GM23338 (cell line): ENCODE measurements at regions not wholly inside any gene's neighbourhood (a gene's known extent, or its start where the extent isn't known, plus 50 kb on each side); places are given as distances from the start of the nearest gene placed in this dataset.

Experiments
- ATAC-seq: fragments of 200-7000 bp; cut with Tn5 transposase; 3 replicates; pipeline ENCODE4 v1.9.1; 2020
- DNase-seq: peaks from one replicate; pipeline ENCODE4 v3.0.0-alpha.2; 2015; ENCODE audit warnings: low spot score
- H2AFZ ChIP-seq: fragments of 200-600 bp; sonication (generic); 2 replicates; pipeline ENCODE4 v1.8.0; 2016; ENCODE audit warnings: antibody characterized with exemption, mild to moderate bottlenecking, moderate library complexity
- H3F3A ChIP-seq: fragments of 200-600 bp; sonication (generic); replicated peaks from 2 replicates; pipeline ENCODE4 v1.8.0; 2017; ENCODE audit warnings: antibody characterized with exemption, mixed run types, low read depth
- H3K27ac ChIP-seq: fragments of 200-600 bp; sonication (generic); 2 replicates; pipeline ENCODE4 v1.6.1; 2016; ENCODE audit warnings: low read depth
- H3K27me3 ChIP-seq: fragments of 200-600 bp; sonication (generic); 2 replicates; pipeline ENCODE4 v1.8.0; 2016; ENCODE audit warnings: mild to moderate bottlenecking, mixed run types, moderate library complexity; ENCODE audit not compliant: insufficient read depth
- H3K36me3 ChIP-seq: fragments of 200-600 bp; sonication (generic); 2 replicates; pipeline ENCODE4 v1.8.0; 2016; ENCODE audit warnings: mild to moderate bottlenecking; ENCODE audit not compliant: insufficient read depth
- H3K4me1 ChIP-seq: fragments of 200-600 bp; sonication (generic); 2 replicates; pipeline ENCODE4 v1.8.0; 2016; ENCODE audit warnings: mild to moderate bottlenecking, moderate library complexity; ENCODE audit not compliant: insufficient read depth
- H3K4me2 ChIP-seq: fragments of 200-600 bp; sonication (generic); 2 replicates; pipeline ENCODE4 v1.7.1; 2017; ENCODE audit warnings: mixed run types
- H3K4me3 ChIP-seq: fragments of 200-600 bp; sonication (generic); 2 replicates; pipeline ENCODE4 v1.6.1; 2016; ENCODE audit warnings: mixed run types
- H3K79me2 ChIP-seq: fragments of 200-600 bp; sonication (generic); replicated peaks from 2 replicates; pipeline ENCODE4 v1.8.0; 2017; ENCODE audit warnings: mild to moderate bottlenecking; ENCODE audit not compliant: insufficient read depth
- H3K9me2 ChIP-seq: fragments of 200-600 bp; sonication (generic); 2 replicates; pipeline ENCODE4 v1.8.0; 2017; ENCODE audit not compliant: insufficient read depth
- H4K20me1 ChIP-seq: fragments of 200-600 bp; sonication (generic); replicated peaks from 2 replicates; pipeline ENCODE4 v1.8.0; 2017; ENCODE audit warnings: mild to moderate bottlenecking; ENCODE audit not compliant: insufficient read depth
- H3K27ac Mint-ChIP-seq: 2 replicates; pipeline ENCODE4 v1.8.0; 2020; ENCODE audit warnings: inconsistent platforms, mild to moderate bottlenecking, moderate library complexity, mixed read lengths
- H3K27me3 Mint-ChIP-seq: 3 replicates; pipeline ENCODE4 v1.8.0; 2022; ENCODE audit warnings: low read depth, mild to moderate bottlenecking, moderate library complexity, mixed read lengths, inconsistent platforms; ENCODE audit not compliant: insufficient read depth, poor library complexity
- H3K36me3 Mint-ChIP-seq: 3 replicates; pipeline ENCODE4 v1.8.0; 2021; ENCODE audit warnings: low read depth, mild to moderate bottlenecking, inconsistent platforms, moderate library complexity, mixed read lengths
- H3K4me1 Mint-ChIP-seq: 3 replicates; pipeline ENCODE4 v1.8.0; 2020; ENCODE audit warnings: mild to moderate bottlenecking, inconsistent platforms, mixed read lengths
- H3K4me3 Mint-ChIP-seq: 3 replicates; pipeline ENCODE4 v1.8.0; 2021; ENCODE audit warnings: moderate library complexity, mild to moderate bottlenecking, inconsistent platforms, mixed read lengths
- H3K9me3 Mint-ChIP-seq: 3 replicates; pipeline ENCODE4 v1.8.0; 2020; ENCODE audit warnings: moderate library complexity, mild to moderate bottlenecking, inconsistent platforms, mixed read lengths
- CREB1 ChIP-seq: fragments of 250-450 bp; sonication (Bioruptor Pico); IDR thresholded peaks from 2 replicates; pipeline ENCODE4 v1.5.0; 2020; ENCODE audit warnings: low read depth, mild to moderate bottlenecking, moderate library complexity
- ETS1 ChIP-seq: IDR thresholded peaks from 2 replicates; pipeline ENCODE4 v1.6.1; 2016; ENCODE audit warnings: antibody characterized with exemption
- EZH2 ChIP-seq: fragments of 200-600 bp; sonication (generic); IDR thresholded peaks from one replicate; pipeline ENCODE4 v1.8.0; 2017; ENCODE audit warnings: antibody characterized with exemption, mild to moderate bottlenecking, low read depth; ENCODE audit not compliant: unreplicated experiment
- EZH2phosphoT487 ChIP-seq: fragments of 200-600 bp; sonication (generic); IDR thresholded peaks from one replicate; pipeline ENCODE4 v1.8.1; 2018; ENCODE audit warnings: antibody characterized with exemption; ENCODE audit not compliant: unreplicated experiment
- JUNB ChIP-seq: IDR thresholded peaks from one replicate; pipeline ENCODE4 v1.6.1; 2016; ENCODE audit warnings: antibody characterized with exemption; ENCODE audit not compliant: unreplicated experiment
- NANOG ChIP-seq: IDR thresholded peaks from 2 replicates; pipeline ENCODE4 v1.6.1; 2016; ENCODE audit warnings: antibody characterized with exemption, borderline replicate concordance
- POLR2AphosphoS5 ChIP-seq: IDR thresholded peaks from 2 replicates; pipeline ENCODE4 v1.6.1; 2016; ENCODE audit warnings: antibody characterized with exemption, low read depth
- REST ChIP-seq: IDR thresholded peaks from one replicate; pipeline ENCODE4 v1.6.1; 2018; ENCODE audit warnings: antibody characterized with exemption; ENCODE audit not compliant: unreplicated experiment
- STAT1 ChIP-seq: IDR thresholded peaks from one replicate; pipeline ENCODE4 v1.6.1; 2016; ENCODE audit warnings: antibody characterized with exemption; ENCODE audit not compliant: unreplicated experiment
- ZNF114 ChIP-seq: fragments of 250-450 bp; sonication (Bioruptor Pico); IDR thresholded peaks from 2 replicates; pipeline ENCODE4 v1.5.0; 2020; ENCODE audit warnings: mild to moderate bottlenecking, moderate library complexity
- ZNF331 ChIP-seq: fragments of 250-450 bp; sonication (Bioruptor Pico); IDR thresholded peaks from 2 replicates; pipeline ENCODE4 v1.5.0; 2020; ENCODE audit warnings: low read depth, mild to moderate bottlenecking, moderate library complexity
- TF ChIP-seq, protein P1 (sequence below): fragments of 250-450 bp; sonication (Bioruptor Pico); IDR thresholded peaks from 2 replicates; pipeline ENCODE4 v1.5.0; 2020; ENCODE audit warnings: mild to moderate bottlenecking, moderate library complexity
- TF ChIP-seq, protein P2 (sequence below), 2 experiments: fragments of 200-600 bp in 1 of 2; sonication (generic) in 1 of 2; conservative IDR thresholded peaks; 2 replicates each; pipeline versions ENCODE4 v1.5.1 to v1.6.1; 2016 to 2017; ENCODE audit warnings: antibody characterized with exemption in 2 of 2, low read depth in 2 of 2, mild to moderate bottlenecking in 2 of 2, moderate library complexity in 1 of 2

DNA sequence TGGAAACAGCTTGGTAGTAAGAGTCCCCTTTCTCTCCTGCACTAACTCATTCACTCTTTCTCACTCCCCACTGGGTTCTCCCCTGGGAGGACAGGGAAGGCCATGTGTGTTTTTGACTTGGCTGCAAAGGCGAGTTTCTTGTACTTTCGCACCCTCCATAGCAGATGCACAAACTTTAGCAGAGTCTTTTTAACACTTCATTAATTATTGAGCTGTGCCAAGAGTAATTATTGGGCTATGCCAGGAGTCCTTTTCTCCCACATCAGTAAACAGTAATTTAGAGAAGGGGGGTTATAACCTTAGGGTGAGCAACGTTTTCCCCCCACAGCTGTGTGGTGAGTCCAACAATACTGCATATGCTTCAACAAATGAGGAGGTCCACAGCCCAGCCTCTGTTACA, 224.4 kb upstream of the ATP11B start:
- H3K4me1 ChIP-seq = peaks cover 41% of the 10 kb centered on the region
- H3K36me3 Mint-ChIP-seq = no peaks in the 10 kb centered on the region
- H3K36me3 ChIP-seq = no peaks in the 10 kb centered on the region
- peak overlapping the region; percentile 33; the same call in 1 of the 2 replicates for H3K27ac Mint-ChIP-seq
- H2AFZ ChIP-seq = peak overlapping the region; percentile 8; the same call in 1 of the 2 replicates
- no peaks in the 10 kb centered on the region for H3K27me3 ChIP-seq
- H3K4me3 Mint-ChIP-seq = no peak overlapping the region
- no peaks in the 10 kb centered on the region for H3K9me2 ChIP-seq
- DNase-seq = no peak
- H3K79me2 ChIP-seq = no peaks in the 10 kb centered on the region
- H3K4me1 Mint-ChIP-seq = peaks cover 44% of the 10 kb centered on the region
- H3K27me3 Mint-ChIP-seq = peaks cover 2% of the 10 kb centered on the region
- no peak overlapping the region for H3K27ac ChIP-seq
- no peaks in the 10 kb centered on the region for H4K20me1 ChIP-seq
- H3K4me2 ChIP-seq = no peak overlapping the region
- no peak overlapping the region for H3K4me3 ChIP-seq
- no peak for ATAC-seq
- no peaks in the 10 kb centered on the region for H3F3A ChIP-seq
- TF ChIP-seq REST = no peak
- TF ChIP-seq, protein P1, sequence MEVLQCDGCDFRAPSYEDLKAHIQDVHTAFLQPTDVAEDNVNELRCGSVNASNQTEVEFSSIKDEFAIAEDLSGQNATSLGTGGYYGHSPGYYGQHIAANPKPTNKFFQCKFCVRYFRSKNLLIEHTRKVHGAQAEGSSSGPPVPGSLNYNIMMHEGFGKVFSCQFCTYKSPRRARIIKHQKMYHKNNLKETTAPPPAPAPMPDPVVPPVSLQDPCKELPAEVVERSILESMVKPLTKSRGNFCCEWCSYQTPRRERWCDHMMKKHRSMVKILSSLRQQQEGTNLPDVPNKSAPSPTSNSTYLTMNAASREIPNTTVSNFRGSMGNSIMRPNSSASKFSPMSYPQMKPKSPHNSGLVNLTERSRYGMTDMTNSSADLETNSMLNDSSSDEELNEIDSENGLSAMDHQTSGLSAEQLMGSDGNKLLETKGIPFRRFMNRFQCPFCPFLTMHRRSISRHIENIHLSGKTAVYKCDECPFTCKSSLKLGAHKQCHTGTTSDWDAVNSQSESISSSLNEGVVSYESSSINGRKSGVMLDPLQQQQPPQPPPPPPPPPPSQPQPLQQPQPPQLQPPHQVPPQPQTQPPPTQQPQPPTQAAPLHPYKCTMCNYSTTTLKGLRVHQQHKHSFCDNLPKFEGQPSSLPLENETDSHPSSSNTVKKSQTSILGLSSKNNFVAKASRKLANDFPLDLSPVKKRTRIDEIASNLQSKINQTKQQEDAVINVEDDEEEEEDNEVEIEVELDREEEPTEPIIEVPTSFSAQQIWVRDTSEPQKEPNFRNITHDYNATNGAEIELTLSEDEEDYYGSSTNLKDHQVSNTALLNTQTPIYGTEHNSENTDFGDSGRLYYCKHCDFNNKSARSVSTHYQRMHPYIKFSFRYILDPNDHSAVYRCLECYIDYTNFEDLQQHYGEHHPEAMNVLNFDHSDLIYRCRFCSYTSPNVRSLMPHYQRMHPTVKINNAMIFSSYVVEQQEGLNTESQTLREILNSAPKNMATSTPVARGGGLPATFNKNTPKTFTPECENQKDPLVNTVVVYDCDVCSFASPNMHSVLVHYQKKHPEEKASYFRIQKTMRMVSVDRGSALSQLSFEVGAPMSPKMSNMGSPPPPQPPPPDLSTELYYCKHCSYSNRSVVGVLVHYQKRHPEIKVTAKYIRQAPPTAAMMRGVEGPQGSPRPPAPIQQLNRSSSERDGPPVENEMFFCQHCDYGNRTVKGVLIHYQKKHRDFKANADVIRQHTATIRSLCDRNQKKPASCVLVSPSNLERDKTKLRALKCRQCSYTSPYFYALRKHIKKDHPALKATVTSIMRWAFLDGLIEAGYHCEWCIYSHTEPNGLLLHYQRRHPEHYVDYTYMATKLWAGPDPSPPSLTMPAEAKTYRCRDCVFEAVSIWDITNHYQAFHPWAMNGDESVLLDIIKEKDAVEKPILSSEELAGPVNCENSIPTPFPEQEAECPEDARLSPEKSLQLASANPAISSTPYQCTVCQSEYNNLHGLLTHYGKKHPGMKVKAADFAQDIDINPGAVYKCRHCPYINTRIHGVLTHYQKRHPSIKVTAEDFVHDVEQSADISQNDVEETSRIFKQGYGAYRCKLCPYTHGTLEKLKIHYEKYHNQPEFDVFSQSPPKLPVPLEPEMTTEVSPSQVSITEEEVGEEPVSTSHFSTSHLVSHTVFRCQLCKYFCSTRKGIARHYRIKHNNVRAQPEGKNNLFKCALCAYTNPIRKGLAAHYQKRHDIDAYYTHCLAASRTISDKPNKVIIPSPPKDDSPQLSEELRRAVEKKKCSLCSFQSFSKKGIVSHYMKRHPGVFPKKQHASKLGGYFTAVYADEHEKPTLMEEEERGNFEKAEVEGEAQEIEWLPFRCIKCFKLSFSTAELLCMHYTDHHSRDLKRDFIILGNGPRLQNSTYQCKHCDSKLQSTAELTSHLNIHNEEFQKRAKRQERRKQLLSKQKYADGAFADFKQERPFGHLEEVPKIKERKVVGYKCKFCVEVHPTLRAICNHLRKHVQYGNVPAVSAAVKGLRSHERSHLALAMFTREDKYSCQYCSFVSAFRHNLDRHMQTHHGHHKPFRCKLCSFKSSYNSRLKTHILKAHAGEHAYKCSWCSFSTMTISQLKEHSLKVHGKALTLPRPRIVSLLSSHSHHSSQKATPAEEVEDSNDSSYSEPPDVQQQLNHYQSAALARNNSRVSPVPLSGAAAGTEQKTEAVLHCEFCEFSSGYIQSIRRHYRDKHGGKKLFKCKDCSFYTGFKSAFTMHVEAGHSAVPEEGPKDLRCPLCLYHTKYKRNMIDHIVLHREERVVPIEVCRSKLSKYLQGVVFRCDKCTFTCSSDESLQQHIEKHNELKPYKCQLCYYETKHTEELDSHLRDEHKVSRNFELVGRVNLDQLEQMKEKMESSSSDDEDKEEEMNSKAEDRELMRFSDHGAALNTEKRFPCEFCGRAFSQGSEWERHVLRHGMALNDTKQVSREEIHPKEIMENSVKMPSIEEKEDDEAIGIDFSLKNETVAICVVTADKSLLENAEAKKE (CRISPR knock-in tag) = no peak
- TF ChIP-seq EZH2 = no peak
- no peak for TF ChIP-seq ETS1
- no peak for TF ChIP-seq POLR2AphosphoS5
- no peak for TF ChIP-seq NANOG
- TF ChIP-seq CREB1 (CRISPR knock-in tag) = no peak
- no peak for TF ChIP-seq ZNF114
- TF ChIP-seq EZH2phosphoT487 = no peak
- TF ChIP-seq JUNB = no peak
- TF ChIP-seq STAT1 = no peak
- no peak for TF ChIP-seq ZNF331 (CRISPR knock-in tag)
- TF ChIP-seq, protein P2, sequence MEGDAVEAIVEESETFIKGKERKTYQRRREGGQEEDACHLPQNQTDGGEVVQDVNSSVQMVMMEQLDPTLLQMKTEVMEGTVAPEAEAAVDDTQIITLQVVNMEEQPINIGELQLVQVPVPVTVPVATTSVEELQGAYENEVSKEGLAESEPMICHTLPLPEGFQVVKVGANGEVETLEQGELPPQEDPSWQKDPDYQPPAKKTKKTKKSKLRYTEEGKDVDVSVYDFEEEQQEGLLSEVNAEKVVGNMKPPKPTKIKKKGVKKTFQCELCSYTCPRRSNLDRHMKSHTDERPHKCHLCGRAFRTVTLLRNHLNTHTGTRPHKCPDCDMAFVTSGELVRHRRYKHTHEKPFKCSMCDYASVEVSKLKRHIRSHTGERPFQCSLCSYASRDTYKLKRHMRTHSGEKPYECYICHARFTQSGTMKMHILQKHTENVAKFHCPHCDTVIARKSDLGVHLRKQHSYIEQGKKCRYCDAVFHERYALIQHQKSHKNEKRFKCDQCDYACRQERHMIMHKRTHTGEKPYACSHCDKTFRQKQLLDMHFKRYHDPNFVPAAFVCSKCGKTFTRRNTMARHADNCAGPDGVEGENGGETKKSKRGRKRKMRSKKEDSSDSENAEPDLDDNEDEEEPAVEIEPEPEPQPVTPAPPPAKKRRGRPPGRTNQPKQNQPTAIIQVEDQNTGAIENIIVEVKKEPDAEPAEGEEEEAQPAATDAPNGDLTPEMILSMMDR (conservative IDR thresholded peaks at IDR 0.05; ENCODE audit: low read depth in 2 of 2) = no peak
- no peaks in the 10 kb centered on the region for H3K9me3 Mint-ChIP-seq
